Bronchial epithelial cell (primary cell): ENCODE measurements at regions not wholly inside any gene's neighbourhood (a gene's known extent, or its start where the extent isn't known, plus 50 kb on each side); places are given as distances from the start of the nearest gene placed in this dataset.
"Not testable (repeated sequence)": the region's sequence is repeated elsewhere in the genome, so short reads cannot be mapped to it uniquely, and the experiment has no call there.

Experiments
- DNase-seq: peaks from one replicate; pipeline ENCODE4 v3.0.0-alpha.2; 2010; ENCODE audit warnings: low read depth
- FAIRE-seq: peaks from 2 replicates; lab custom pipeline; 2011; peaks lifted over from hg19 to GRCh38; lab: Jason Lieb, UNC
- H3K27me3 ChIP-seq: 2 replicates; pipeline ENCODE4 v1.5.1; 2011; ENCODE audit warnings: low read length; ENCODE audit not compliant: control insufficient read depth, insufficient read depth
- H3K36me3 ChIP-seq: 2 replicates; pipeline ENCODE4 v1.5.1; 2011; ENCODE audit warnings: low read length; ENCODE audit not compliant: control insufficient read depth, insufficient read depth
- H3K4me3 ChIP-seq: 2 replicates; pipeline ENCODE4 v1.5.1; 2011; ENCODE audit warnings: mild to moderate bottlenecking, low read depth, low read length, control low read depth
- TF ChIP-seq, protein P1 (sequence below): IDR thresholded peaks from 2 replicates; pipeline ENCODE4 v1.5.1; 2011; ENCODE audit warnings: mild to moderate bottlenecking, moderate library complexity, low read length, control low read depth, inconsistent platforms; ENCODE audit not compliant: insufficient read depth, severe bottlenecking

GRCh38 chr1:83499998-83500397 lies 498.9 kb downstream of the TTLL7 start:
- Histone ChIP-seq H3K4me3 (no peak overlapping the region), H3K36me3 (no peaks in the 10 kb centered on the region), H3K27me3 (no peaks in the 10 kb centered on the region)
- FAIRE-seq, result no peak
- TF ChIP-seq, protein P1, sequence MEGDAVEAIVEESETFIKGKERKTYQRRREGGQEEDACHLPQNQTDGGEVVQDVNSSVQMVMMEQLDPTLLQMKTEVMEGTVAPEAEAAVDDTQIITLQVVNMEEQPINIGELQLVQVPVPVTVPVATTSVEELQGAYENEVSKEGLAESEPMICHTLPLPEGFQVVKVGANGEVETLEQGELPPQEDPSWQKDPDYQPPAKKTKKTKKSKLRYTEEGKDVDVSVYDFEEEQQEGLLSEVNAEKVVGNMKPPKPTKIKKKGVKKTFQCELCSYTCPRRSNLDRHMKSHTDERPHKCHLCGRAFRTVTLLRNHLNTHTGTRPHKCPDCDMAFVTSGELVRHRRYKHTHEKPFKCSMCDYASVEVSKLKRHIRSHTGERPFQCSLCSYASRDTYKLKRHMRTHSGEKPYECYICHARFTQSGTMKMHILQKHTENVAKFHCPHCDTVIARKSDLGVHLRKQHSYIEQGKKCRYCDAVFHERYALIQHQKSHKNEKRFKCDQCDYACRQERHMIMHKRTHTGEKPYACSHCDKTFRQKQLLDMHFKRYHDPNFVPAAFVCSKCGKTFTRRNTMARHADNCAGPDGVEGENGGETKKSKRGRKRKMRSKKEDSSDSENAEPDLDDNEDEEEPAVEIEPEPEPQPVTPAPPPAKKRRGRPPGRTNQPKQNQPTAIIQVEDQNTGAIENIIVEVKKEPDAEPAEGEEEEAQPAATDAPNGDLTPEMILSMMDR, result no peak
- DNase-seq, result no peak

DNA sequence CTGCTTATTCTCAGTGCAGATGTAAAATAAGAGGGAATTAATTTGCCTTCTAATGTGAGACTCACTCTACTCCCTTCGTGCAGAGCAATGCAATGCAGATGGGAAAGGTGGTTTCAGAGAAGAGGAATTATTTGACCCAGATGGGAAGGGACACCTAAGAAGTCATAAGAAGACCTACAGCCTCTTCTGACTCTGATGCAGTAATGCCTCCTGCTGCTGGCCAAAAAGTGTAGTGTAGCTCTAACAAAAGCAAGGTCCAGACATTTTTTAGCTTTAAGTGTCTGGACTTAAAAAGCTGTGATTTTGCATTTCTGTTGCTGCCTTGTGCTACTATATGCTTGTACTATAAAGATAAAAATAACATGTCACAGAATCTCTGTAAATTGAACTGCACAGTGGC lies 501.4 kb downstream of the TTLL7 start:
- Histone ChIP-seq H3K36me3 (no peaks in the 10 kb centered on the region), H3K27me3 (no peaks in the 10 kb centered on the region), H3K4me3 (no peak overlapping the region)
- TF ChIP-seq, protein P1, result peak; percentile 53
- peak; percentile 25 for DNase-seq
- FAIRE-seq, result no peak

DNA sequence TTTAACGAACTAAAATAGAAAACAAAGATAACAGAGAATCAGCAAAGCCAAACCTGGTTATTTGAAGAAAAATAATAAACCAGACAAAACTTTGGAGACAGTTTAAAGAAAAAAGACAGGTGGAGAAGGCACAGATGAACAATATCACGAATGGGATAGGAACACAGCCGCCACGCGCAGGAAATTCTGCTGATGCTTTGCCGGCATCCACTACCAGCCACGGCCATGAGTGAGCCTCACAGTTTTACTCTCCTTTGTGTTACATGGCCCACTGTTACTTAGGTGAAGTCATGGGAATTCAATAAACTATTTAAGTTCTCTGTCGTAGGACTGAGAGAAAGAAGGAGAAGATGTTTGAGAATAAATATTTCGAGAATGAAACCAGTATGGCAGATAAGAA lies 503.4 kb downstream of the TTLL7 start:
- H3K4me3 ChIP-seq, result no peak overlapping the region
- no peaks in the 10 kb centered on the region for H3K36me3 ChIP-seq
- TF ChIP-seq, protein P1, result no peak
- FAIRE-seq (no peak), DNase-seq (no peak)
- H3K27me3 ChIP-seq, result no peaks in the 10 kb centered on the region

DNA sequence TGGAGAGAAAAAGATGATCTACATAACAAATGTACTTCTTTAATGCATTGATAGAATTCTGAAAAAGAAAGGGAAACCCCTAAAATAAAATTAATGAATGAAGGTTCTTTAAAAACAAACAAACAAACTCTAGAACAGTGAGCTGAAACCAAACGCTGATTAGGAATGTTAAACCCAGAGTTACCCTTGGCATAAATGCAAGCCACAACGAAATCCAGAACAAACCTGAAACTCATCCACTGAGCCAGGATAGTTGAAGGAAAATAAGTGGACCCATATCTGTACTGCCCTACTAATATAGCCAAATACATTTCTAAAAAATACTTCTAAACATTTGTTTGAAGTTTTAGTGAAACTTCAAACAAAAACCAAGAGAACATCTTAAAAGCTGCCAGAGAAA lies 505.3 kb downstream of the TTLL7 start:
- TF ChIP-seq, protein P1, result no peak
- Histone ChIP-seq H3K27me3 (no peaks in the 10 kb centered on the region), H3K4me3 (no peak overlapping the region), H3K36me3 (no peaks in the 10 kb centered on the region)
- DNase-seq (no peak), FAIRE-seq (no peak)

- Histone ChIP-seq H3K36me3 (no peaks in the 10 kb centered on the region), H3K4me3 (no peak overlapping the region), H3K27me3 (no peaks in the 10 kb centered on the region)
- TF ChIP-seq, protein P1, result no peak
- FAIRE-seq (no peak), DNase-seq (no peak)
These were observed 507.0 kb downstream of the TTLL7 start for GRCh38 chr1:83491930-83492329.

DNA sequence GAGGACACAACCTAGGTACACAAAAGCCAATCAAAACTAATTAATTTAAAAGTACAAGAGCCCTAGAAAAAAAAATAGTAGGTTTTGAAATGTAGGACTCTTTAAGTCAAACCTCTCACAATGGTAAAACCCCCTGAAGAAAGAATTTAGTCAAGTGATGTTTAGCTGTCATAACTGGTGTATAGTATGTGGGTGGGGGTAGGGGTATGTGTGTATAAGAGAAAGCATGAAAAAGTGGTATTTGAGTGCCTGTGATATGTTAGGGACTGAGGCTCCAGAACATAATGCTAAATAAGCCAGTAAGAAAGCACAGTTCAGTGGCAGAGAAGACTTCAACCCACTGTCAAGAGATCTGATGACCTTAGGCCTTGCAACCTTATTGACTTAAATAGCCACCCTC lies 507.9 kb downstream of the TTLL7 start:
- TF ChIP-seq, protein P1, result no peak
- no peak overlapping the region for H3K4me3 ChIP-seq
- H3K27me3 ChIP-seq, result no peaks in the 10 kb centered on the region
- H3K36me3 ChIP-seq, result no peaks in the 10 kb centered on the region
- FAIRE-seq, result no peak
- no peak for DNase-seq

DNA sequence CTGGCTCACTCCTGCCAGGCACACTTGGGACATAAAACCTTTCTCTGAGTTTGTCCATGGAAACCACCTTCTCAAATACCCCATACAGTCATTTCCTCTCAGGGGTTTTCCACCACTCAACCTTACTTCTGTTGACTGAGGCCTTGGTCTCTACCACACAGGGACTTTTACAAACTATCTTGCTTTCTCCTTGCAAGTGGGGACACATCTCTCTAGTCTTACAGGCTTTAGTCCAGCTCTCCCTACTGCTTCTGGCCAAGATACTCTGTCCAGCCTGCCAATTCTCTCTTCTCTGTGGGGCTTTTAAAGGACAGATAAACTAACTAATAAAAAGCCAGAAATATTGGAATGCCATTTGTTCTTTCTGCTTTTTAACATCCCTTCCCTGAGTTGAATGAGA lies 510.8 kb downstream of the TTLL7 start:
- not testable (repeated sequence) for H3K4me3 ChIP-seq, H3K36me3 ChIP-seq, H3K27me3 ChIP-seq
- DNase-seq, result peak; percentile 24
- FAIRE-seq, result peak; percentile 98

GRCh38 chr1:83487460-83487859 lies 511.5 kb downstream of the TTLL7 start:
- not testable (repeated sequence) for H3K27me3 ChIP-seq, DNase-seq, H3K36me3 ChIP-seq, H3K4me3 ChIP-seq
- FAIRE-seq, result peak; percentile 70

DNA sequence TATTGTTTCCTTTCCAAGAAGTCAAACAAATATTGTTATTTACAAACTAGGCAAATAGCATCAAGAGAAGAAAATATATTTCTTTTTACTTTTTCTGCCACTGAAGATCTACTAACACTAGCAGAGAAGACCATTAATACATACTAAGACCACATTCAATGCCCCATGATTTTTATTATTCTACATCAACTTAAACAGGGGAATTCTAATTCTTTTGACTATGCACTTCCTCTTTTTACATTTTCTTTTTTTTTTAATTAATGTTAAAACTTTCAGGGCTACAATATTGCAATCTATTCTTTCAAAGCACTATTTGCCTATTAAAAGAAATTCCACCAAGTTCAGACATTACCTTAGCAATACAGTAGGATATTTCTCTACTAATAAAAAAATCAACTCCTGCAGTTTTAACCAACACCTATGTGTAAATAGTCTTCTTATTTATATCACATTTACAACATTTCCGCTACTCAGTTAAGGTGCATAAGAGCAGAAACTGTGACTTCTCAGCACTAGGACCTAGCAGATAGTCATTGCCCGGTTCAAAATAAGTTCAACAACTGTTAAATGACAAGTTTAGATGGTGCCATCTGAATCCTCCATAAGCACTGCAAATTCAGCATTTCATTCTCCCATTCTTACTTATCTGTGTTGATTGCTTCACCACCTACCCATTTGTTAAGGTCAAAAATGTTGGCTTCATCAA lies 513.5 kb downstream of the TTLL7 start:
- DNase-seq, H3K27me3 ChIP-seq, FAIRE-seq, H3K4me3 ChIP-seq, H3K36me3 ChIP-seq: not testable (repeated sequence)
